Spleen (tissue), 11 donors: ENCODE measurements at regions not wholly inside any gene's neighbourhood (a gene's known extent, or its start where the extent isn't known, plus 50 kb on each side); places are given as distances from the start of the nearest gene placed in this dataset.

Experiments
- DNase-seq: peaks from one replicate; pipeline ENCODE4 v3.0.0-alpha.2; 2020
- H3K27ac ChIP-seq, 8 donors: fragments of 200-600 bp; sonication (generic) in 7 of 8; 1 replicate in 4 of 8; 2 replicates in 4 of 8; pipeline versions ENCODE4 v1.5.0 to v1.8.0; 2016 to 2021; ENCODE audit warnings: inconsistent platforms in 4 of 8, mild to moderate bottlenecking in 4 of 8, moderate library complexity in 1 of 8
- H3K27me3 ChIP-seq, 7 donors: fragments of 200-600 bp; sonication (generic) in 6 of 7; replicated peaks in 1 of 7; 1 replicate in 4 of 7; 2 replicates in 3 of 7; pipeline versions ENCODE4 v1.5.0 to v1.8.0; 2016 to 2021; ENCODE audit warnings: inconsistent platforms in 3 of 7, mild to moderate bottlenecking in 1 of 7
- H3K36me3 ChIP-seq, 6 donors: fragments of 200-600 bp; sonication (generic) in 5 of 6; 1 replicate in 4 of 6; 2 replicates in 2 of 6; pipeline versions ENCODE4 v1.5.0 to v1.8.0; 2016 to 2021; ENCODE audit warnings: inconsistent platforms in 2 of 6
- H3K4me1 ChIP-seq, 6 donors: fragments of 200-600 bp; sonication (generic) in 5 of 6; 1 replicate in 3 of 6; 2 replicates in 3 of 6; pipeline versions ENCODE4 v1.5.0 to v1.8.0; 2016 to 2021; ENCODE audit warnings: inconsistent platforms in 3 of 6
- H3K4me3 ChIP-seq, 8 donors: fragments of 200-600 bp; sonication (generic) in 7 of 8; 1 replicate in 4 of 8; 2 replicates in 4 of 8; pipeline versions ENCODE4 v1.5.0 to v1.8.0; 2016 to 2021; ENCODE audit warnings: inconsistent platforms in 4 of 8, mild to moderate bottlenecking in 4 of 8, moderate library complexity in 2 of 8
- H3K9me3 ChIP-seq, 8 donors: fragments of 200-600 bp; sonication (generic) in 7 of 8; 1 replicate in 4 of 8; 2 replicates in 4 of 8; pipeline versions ENCODE4 v1.5.0 to v1.8.0; 2016 to 2021; ENCODE audit warnings: inconsistent platforms in 4 of 8
- CTCF ChIP-seq, 11 experiments: fragments of 200-600 bp in 7 of 11; fragments of 450-650 bp in 4 of 11; sonication (generic) in 4 of 11; IDR thresholded peaks in 8 of 11; conservative IDR thresholded peaks in 3 of 11; 1 replicate in 7 of 11; 2 replicates in 4 of 11; pipeline versions ENCODE4 v1.4.0 to v1.8.0; 2016 to 2021; ENCODE audit warnings: antibody characterized with exemption in 11 of 11, inconsistent platforms in 4 of 11, mild to moderate bottlenecking in 1 of 11
- POLR2A ChIP-seq, 3 donors: fragments of 450-650 bp; IDR thresholded peaks; one replicate each; pipeline ENCODE4 v1.5.1; 2017; ENCODE audit warnings: antibody characterized with exemption in 3 of 3, mild to moderate bottlenecking in 1 of 3
- POLR2AphosphoS5 ChIP-seq, 3 donors: sonication (generic); formaldehyde crosslinking; IDR thresholded peaks; one replicate each; pipeline ENCODE4 v1.5.1; 2017; ENCODE audit warnings: antibody characterized with exemption in 3 of 3
- WGBS, 5 donors: extraction: QIAGEN DNeasy Blood & Tissue Kit in 3 of 5; methylation state at CpG; one replicate each; pipeline versions ENCODE4 v1.1.5 to v1.1.7; 2013 to 2018; 5-methylcytosine and 5-hydroxymethylcytosine counted together
- intact Hi-C: fragments of 100-400 bp; cut with DNase I; formaldehyde crosslinking; loops from one replicate; pipeline ENCODE4 v1.15.0; 2023; ENCODE audit warnings: low total_unique reads
- donor health status: healthy with polysubstance abuse.
- donor health status: DM: no; HTN: no; CAD: no; lungs with moderate emphysema.
- donor health status: DM: no; HTN: no; CAD: no.
- donor health status: Bipolar disorder and iron deficiency.
- donor health status: healthy.
- donor health status: DM: no; HTN: no; CAD: no.
- donor health status: DM: yes; HTN: yes; CAD: no.

DNA sequence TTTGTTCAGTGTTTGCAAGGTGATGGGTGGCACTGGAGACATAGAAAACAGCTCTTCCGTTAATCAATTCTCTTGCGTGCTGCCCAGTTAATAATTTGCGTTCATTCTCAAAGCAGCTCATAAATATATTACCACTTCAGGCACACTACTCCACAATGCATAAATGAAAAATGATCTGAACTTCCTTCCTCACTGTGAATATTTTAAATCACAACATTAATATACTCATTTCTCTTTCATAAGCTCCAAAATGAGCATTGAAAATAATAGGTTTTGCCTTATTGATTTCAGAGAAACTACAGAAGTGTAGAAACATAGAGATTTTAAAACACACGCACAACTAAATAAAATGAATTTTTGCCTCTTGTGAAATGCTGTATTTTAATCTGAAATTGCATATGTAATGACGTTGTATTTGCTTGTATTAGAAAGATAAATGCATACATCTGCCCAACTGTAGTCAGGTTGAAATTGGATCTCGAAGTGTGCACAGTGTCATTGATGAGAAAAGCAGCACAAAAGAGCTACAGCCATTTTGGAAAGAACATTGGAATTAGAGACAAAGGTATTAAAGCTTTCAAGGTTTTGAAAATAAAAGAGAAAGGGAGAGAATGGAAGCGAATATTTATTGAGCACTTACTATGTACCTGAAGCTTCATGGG is 350.5 kb downstream of the LPIN1 start:
- intact Hi-C loops = no loop called here

DNA sequence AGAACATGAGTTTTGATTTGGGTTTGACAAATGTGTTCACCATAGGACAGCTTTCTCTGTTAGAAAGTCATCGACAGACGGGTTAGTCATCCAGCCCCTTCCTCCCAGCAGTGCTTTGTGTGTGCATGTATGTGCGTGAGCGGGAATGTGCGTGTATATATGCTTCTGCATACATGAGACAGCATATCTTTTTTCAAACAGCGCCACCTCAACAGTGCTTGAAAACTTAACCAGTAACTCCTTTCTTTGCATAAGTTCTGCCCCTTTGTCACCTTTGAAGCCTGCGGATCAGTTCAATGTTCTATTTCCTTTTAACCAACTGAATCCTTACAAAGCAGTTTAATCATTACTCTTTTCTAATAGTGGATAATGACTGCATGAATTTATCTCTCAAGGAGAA is 351.4 kb downstream of the LPIN1 start:
- DNase-seq = no peak
- peak overlapping the region in 5 of 8 donors; percentile 18 to 67 (median 41) for H3K27ac ChIP-seq
- intact Hi-C loops = no loop called here
- no peaks in the 10 kb centered on the region for H3K9me3 ChIP-seq
- H3K27me3 ChIP-seq = no peaks in the 10 kb centered on the region
- peaks cover 0 to 6% (median 0%) of the 10 kb centered on the region in 6 donors for H3K4me1 ChIP-seq
- 90 to 93% (median 92%) methylated on average over 7 of the region's 7 CpGs for WGBS, 5 donors
- H3K36me3 ChIP-seq = no peaks in the 10 kb centered on the region
- no peak for TF ChIP-seq CTCF (IDR thresholded peaks at IDR 0.05 in 8 of 11, conservative IDR thresholded peaks at IDR 0.05 in 3 of 11)
- TF ChIP-seq POLR2A (IDR thresholded peaks at IDR 0.05) = no peak
- TF ChIP-seq POLR2AphosphoS5 (IDR thresholded peaks at IDR 0.05) = no peak
- no peak overlapping the region for H3K4me3 ChIP-seq

More for the DNA sequence above, 350.5 kb downstream of the LPIN1 start:
- H3K36me3 ChIP-seq = no peaks in the 10 kb centered on the region
- no peak overlapping the region for H3K4me3 ChIP-seq
- no peak overlapping the region for H3K27ac ChIP-seq
- no peak for TF ChIP-seq POLR2AphosphoS5 (IDR thresholded peaks at IDR 0.05)
- no peak for TF ChIP-seq POLR2A (IDR thresholded peaks at IDR 0.05)
- no peak for TF ChIP-seq CTCF (IDR thresholded peaks at IDR 0.05 in 8 of 11, conservative IDR thresholded peaks at IDR 0.05 in 3 of 11)
- no peaks in the 10 kb centered on the region for H3K27me3 ChIP-seq
- no peaks in the 10 kb centered on the region for H3K9me3 ChIP-seq
- WGBS, 5 donors = 72 to 81% (median 80%) methylated on average over 7 of the region's 7 CpGs
- DNase-seq = no peak
- H3K4me1 ChIP-seq = peaks cover 0 to 6% (median 0%) of the 10 kb centered on the region in 6 donors

- no peak for DNase-seq
- Histone ChIP-seq H3K4me1 (peaks cover 0 to 6% (median 0%) of the 10 kb centered on the region in 6 donors), H3K27ac (no peak overlapping the region), H3K27me3 (no peaks in the 10 kb centered on the region), H3K4me3 (no peak overlapping the region), H3K36me3 (no peaks in the 10 kb centered on the region), H3K9me3 (no peaks in the 10 kb centered on the region)
- no peak for TF ChIP-seq POLR2A (IDR thresholded peaks at IDR 0.05)
- no peak for TF ChIP-seq POLR2AphosphoS5 (IDR thresholded peaks at IDR 0.05)
- TF ChIP-seq CTCF (IDR thresholded peaks at IDR 0.05 in 8 of 11, conservative IDR thresholded peaks at IDR 0.05 in 3 of 11) = no peak
- intact Hi-C loops = no loop called here
- 51 to 71% (median 64%) methylated on average over 3 of the region's 3 CpGs for WGBS, 5 donors
These were observed 352.9 kb downstream of the LPIN1 start for GRCh38 chr2:12099374-12099773.

GRCh38 chr2:12102679-12103078 is 356.2 kb downstream of the LPIN1 start:
- no peak overlapping the region for H3K27ac ChIP-seq
- no peak for TF ChIP-seq CTCF (IDR thresholded peaks at IDR 0.05 in 8 of 11, conservative IDR thresholded peaks at IDR 0.05 in 3 of 11)
- no peak for TF ChIP-seq POLR2AphosphoS5 (IDR thresholded peaks at IDR 0.05)
- no peak for TF ChIP-seq POLR2A (IDR thresholded peaks at IDR 0.05)
- intact Hi-C loops = no loop called here
- 69 to 97% (median 83%) methylated on average over 2 of the region's 2 CpGs for WGBS, 5 donors
- no peaks in the 10 kb centered on the region for H3K36me3 ChIP-seq
- H3K9me3 ChIP-seq = no peaks in the 10 kb centered on the region
- no peak for DNase-seq
- no peak overlapping the region for H3K4me3 ChIP-seq
- H3K4me1 ChIP-seq = peaks cover 0 to 6% (median 0%) of the 10 kb centered on the region in 6 donors
- H3K27me3 ChIP-seq = no peaks in the 10 kb centered on the region
